Colon (tissue), 2 donors: ENCODE measurements at regions not wholly inside any gene's neighbourhood (a gene's known extent, or its start where the extent isn't known, plus 50 kb on each side); places are given as distances from the start of the nearest gene placed in this dataset.
"Not testable (repeated sequence)": the region's sequence is repeated elsewhere in the genome, so short reads cannot be mapped to it uniquely, and the experiment has no call there.

ENCODE experiments used
- FAIRE-seq: peaks from 2 replicates; lab custom pipeline; 2012; peaks lifted over from hg19 to GRCh38; lab: Jason Lieb, UNC
- donor health status: control.
- donor health status: control.

DNA sequence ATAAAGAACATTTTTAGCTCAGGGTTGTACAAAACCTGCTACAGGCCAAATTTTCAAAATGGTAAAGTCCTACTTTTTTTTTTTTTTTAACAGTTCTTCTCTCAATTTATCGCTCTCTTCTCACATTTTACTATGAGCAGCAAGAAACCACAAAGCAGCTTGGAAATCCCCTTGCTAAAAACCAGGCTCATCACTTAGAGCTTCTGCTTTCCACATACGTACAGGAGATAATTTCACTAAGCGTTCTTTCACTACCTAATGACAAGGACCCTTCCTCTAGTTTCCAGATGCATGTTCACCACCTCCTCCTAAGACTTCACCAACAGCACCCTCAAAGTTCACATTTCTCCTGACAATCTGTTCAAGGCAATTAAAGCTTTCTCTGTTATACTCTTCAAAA is 294.9 kb upstream of the CYRIA start:
- no peak for FAIRE-seq

DNA sequence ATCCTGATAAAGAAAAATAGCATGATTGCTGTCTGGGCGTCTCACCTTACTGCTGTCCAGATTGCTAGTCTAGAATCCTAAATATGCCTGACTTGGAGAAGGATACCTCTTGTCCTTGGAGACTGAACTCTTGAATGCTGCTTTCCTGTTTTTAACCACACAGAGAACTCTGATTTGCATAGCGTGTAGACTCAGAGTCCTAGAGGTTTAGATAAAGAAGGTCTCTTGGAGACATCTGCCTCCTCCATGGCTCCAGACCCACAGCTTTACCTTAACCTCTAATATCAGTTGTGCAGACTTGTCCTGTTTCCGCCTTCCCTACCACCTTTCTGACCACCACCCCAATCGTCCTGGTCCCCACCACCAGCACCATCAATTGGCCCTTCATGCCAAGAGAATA is 292.6 kb upstream of the CYRIA start:
- no peak for FAIRE-seq

DNA sequence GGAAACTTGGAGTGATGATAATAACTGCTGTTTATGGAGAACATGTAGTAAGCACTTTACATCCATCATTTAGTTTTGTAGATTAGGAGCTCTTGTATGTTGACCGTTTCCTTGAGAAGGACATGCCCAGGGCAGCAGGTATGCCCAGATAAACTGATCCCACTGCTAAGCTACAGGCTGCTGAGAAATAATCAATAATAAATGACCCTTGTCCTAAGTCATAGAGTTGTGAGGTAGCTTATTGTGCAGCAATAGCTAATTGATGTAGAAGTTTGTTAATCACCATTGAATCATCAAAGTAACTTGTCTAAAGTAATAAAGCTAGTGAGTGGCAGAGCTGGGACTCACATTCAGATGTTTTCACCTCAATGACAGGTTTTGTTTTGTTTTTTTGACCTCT is 287.2 kb upstream of the CYRIA start:
- no peak for FAIRE-seq

DNA sequence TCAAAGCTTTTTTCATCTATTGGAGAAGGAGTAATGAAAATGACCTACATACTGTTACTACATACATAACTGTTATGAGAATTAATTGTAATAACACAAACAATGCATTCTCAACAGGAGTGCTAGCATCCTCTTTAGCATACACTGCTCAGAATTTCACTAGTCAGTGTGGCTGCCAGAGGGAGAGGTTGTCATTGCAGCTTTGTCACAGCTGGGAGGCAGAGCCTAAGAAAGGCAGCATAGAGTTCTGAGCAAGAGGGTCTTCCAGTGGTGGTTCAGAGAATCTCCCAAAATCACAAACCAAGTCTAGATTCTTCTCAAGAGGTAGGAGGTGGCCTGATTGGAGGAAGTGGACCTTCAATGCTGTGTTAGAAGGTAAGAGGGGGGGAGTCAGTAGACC is 286.7 kb upstream of the CYRIA start:
- FAIRE-seq = no peak

DNA sequence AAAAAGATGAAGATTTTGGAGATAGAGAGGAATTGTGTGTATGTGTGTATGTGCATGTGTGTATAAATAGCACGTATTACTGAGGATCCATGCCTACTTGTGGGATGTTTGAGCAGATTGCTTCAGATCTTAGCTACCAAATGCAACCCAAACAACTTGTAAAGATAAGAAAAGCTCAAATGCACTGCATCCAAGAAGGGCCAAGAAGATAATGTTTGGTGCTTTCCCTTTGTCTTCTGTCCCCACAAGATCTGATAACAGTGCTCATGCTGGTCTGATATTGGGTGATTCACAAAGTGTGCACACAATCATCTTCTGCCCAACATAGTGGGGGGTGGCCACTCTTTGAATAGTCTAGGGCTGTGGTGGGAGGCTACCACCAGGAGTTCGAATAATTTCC is 284.8 kb upstream of the CYRIA start:
- no peak for FAIRE-seq

- no peak for FAIRE-seq
These were observed 283.1 kb upstream of the CYRIA start for GRCh38 chr2:16948710-16949109.

DNA sequence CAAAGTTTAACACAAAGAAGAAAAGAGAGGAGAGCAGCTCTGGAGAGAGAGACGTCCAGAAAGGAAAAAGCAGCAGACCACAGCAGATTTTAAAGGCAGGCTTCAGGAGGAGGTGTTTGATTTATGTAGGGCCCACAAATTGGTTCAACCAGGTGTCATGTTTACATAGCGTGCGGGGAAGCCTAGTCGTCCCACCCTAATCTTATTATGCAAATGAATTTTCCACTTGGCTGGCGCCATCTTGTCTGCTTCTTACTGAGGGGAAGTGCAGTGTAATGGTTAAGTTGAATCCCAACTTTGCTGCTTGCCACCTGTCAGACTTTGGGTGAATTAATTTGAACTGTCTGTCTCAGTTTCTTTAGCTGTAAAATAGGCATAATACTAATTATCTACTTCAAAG is 282.4 kb upstream of the CYRIA start:
- no peak for FAIRE-seq

DNA sequence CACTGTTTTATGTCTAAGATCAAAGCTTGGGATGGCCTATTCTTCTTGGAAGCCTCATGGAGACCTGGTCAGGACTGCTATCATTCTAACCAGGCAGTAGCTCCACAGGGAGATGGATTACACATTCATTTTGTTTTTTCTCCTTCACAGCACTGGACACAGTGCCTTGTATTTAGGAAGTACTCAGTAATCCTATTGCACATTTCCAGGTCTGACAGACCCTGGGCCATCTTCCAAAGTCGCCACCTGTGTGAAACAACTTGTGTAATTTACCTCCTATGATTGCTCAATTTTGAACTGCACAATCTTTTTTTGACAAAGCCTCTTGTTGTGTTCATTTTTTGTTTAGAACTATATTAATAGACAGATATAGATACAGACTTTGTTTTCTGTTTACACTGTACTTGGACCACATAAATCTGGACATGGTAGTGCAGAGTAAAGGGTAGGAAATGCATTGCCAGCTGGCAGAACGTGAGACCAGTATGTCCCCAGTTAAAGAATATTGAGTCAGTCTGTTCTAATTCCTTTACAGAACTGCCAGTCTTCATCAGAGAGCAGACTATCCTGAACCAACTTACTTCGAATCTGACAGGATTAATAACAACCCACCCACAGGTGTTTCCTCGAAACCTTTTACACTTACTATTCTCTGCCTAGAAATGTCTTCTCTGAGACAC is 277.8 kb upstream of the CYRIA start:
- no peak for FAIRE-seq

DNA sequence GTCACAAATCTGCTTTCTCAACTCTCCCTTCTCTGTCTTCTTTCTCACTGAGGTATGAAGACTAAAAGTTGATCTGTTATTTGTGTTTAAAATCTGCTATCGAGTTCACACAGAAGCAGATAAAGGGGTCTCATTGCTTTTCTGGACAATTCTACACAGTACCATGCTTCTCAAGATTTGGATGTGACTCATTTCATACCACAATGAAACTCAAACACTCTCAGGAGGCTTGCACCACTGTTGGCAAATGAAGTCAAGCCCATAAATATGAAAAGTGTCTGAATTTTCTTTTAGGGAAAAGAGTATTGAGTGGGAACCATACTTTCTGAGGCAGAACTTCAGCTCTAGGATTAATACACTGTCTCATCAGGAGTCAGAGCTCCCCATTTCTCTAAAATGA is 274.6 kb upstream of the CYRIA start:
- no peak for FAIRE-seq

DNA sequence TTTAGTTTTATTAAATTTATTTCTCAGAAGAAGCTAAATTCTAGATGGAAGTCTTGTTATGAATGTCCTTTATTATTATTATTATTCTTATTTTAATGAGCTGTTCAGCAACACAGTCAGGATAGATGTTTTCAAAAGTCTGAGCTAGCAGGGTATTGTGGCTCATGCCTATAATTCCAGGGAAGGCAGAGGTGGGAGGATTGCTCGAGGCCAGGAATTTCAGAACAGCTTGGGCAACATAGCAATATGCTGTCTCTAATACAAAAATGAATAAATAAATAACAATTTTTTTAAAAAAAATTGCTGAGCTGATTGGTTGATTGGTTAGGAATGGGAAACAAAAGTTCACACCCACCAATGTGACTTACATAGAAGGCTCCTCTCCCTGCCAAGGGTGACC is 274.1 kb upstream of the CYRIA start:
- no peak for FAIRE-seq

GRCh38 chr2:16933355-16933754 is 267.7 kb upstream of the CYRIA start:
- no peak for FAIRE-seq

DNA sequence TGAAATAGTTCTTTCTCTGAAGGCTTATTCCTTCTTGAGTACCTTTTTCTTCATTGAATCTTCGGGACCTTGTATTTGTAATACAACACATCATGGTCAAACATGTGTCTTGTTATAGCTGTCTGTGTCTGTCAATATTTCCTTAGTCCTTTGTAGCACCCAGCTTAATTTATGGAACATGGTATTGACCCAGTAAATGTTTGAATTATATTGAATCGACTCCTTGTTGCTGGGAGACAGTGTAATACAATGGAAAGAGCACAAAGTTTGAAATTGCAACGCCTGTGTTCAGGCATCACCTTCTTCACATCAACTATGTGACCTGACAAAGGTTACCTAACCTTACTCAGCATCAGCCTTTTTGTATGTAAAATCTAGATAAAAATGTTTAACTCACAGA is 267.2 kb upstream of the CYRIA start:
- no peak for FAIRE-seq

GRCh38 chr2:16931441-16931840 is 265.8 kb upstream of the CYRIA start:
- no peak for FAIRE-seq

DNA sequence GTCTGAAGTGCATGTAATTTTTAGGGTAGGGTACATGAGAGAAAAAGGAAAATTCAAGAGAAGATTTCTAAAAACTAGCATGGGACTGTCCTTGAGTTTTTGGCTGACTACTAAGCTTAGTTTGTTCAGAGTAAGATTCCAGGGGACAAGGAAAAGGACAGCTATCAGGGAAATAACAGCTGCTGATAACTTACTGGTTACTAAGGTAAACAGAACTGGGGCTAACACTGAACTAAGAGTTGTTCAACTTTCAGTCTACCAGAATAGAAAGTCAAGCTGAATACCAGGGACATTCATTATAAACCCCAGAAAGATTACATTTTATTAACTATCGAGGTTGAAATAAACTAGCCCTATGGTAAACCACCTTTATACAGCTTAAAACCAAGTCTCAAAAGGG is 261.8 kb upstream of the CYRIA start:
- no peak for FAIRE-seq

- FAIRE-seq = no peak
These were observed 259.5 kb upstream of the CYRIA start for GRCh38 chr2:16925145-16925544.

- not testable (repeated sequence) for FAIRE-seq
These were observed 249.7 kb upstream of the CYRIA start for GRCh38 chr2:16915341-16915755.

GRCh38 chr2:16911746-16912145 is 246.1 kb upstream of the CYRIA start:
- no peak for FAIRE-seq

- FAIRE-seq = no peak
These were observed 243.0 kb upstream of the CYRIA start for GRCh38 chr2:16908656-16909055.

- FAIRE-seq = no peak
These were observed 242.1 kb upstream of the CYRIA start for GRCh38 chr2:16907645-16908282.

DNA sequence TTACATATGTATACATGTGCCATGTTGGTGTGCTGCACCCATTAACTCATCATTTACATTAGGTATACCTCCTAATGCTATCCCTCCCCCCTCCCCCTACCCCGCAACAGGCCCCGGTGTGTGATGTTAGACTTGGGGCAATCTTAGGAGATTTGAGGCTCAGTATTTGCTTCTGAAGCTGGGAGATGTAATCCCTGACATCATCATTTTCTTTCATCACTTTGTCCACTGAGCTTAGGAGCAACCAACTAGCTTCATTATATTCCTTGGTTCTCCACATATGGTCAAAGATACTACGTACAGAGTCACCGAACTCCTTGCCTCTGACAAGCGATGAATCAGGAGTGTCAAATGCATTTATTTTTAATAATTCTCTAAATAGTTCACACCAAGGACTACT is 239.7 kb upstream of the CYRIA start:
- not testable (repeated sequence) for FAIRE-seq

- FAIRE-seq = no peak
These were observed 234.9 kb upstream of the CYRIA start for GRCh38 chr2:16900405-16901025.

- no peak for FAIRE-seq
These were observed 234.3 kb upstream of the CYRIA start for GRCh38 chr2:16899958-16900357.

- FAIRE-seq = no peak
These were observed 224.4 kb upstream of the CYRIA start for GRCh38 chr2:16890081-16890480.

DNA sequence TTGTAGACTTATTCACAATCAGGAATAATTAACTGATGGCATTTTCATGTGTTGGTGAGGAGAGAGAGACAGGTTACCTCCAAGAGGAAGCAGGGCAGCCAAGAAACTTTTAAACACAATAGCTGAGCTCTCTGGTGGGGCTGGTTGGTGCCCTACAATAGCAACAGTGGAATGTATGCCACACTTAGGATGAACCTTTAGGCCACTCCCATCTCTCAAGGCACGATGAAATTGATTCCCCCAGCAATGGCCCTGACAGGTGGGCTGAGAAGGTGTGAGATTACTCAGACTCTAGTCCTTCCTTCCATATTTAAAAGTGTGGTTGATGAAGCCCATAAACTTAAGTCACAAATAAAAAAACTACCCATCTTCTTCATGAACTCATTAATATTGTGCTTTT is 219.4 kb upstream of the CYRIA start:
- no peak for FAIRE-seq
